Upper lobe of right lung (tissue), 1 donor: ENCODE measurements at regions not wholly inside any gene's neighbourhood (a gene's known extent, or its start where the extent isn't known, plus 50 kb on each side); places are given as distances from the start of the nearest gene placed in this dataset.

Experiments used
- ATAC-seq: fragments of 200-7000 bp; cut with Tn5 transposase; one replicate; pipeline ENCODE4 v1.9.1; 2020; ENCODE audit warnings: mild to moderate bottlenecking, moderate library complexity
- DNase-seq: peaks from one replicate; pipeline ENCODE4 v3.0.0-alpha.2; 2020
- H3K27ac ChIP-seq: fragments of 200-600 bp; one replicate; pipeline ENCODE4 v1.8.0; 2022
- H3K27me3 ChIP-seq: fragments of 200-600 bp; one replicate; pipeline ENCODE4 v1.8.0; 2022; ENCODE audit warnings: mild to moderate bottlenecking
- H3K36me3 ChIP-seq: fragments of 200-600 bp; one replicate; pipeline ENCODE4 v1.8.0; 2022
- H3K4me1 ChIP-seq: fragments of 200-600 bp; one replicate; pipeline ENCODE4 v1.8.0; 2022
- H3K4me3 ChIP-seq: fragments of 200-600 bp; one replicate; pipeline ENCODE4 v1.8.0; 2022; ENCODE audit warnings: mild to moderate bottlenecking
- H3K9me3 ChIP-seq: fragments of 200-600 bp; one replicate; pipeline ENCODE4 v1.8.0; 2022
- intact Hi-C: fragments of 100-400 bp; cut with DNase I; formaldehyde crosslinking; loops from one replicate; pipeline ENCODE4 v1.11.0; 2022
- TF ChIP-seq, protein P1 (sequence below): fragments of 200-600 bp; IDR thresholded peaks from one replicate; pipeline ENCODE4 v1.8.0; 2022; ENCODE audit warnings: antibody characterized with exemption
- donor health status: DM: no; HTN: yes; CAD: no; lungs with severe emphysema.

DNA sequence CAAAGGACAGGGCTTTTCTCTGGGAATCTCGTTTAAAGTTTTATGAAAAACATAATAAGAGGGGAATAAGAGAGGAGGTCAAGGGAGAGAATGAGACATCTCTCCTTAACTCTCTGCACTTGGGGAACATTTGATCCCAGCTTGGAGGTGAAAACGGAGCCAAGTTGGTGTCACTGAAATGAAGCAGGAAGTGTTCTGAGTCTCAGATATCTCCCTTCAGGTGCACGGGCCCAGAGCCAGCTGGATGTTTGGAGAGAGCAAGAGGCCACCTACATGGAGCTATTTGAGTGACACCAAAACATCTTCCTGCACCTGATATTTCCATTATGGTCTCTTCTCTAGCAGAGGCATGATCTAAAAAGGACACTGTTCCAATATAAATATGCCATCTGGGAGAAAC, 85.7 kb downstream of the BLID start:
- H3K36me3 ChIP-seq: no peaks in the 10 kb centered on the region
- ATAC-seq (no peak), DNase-seq (no peak)
- TF ChIP-seq, protein P1, sequence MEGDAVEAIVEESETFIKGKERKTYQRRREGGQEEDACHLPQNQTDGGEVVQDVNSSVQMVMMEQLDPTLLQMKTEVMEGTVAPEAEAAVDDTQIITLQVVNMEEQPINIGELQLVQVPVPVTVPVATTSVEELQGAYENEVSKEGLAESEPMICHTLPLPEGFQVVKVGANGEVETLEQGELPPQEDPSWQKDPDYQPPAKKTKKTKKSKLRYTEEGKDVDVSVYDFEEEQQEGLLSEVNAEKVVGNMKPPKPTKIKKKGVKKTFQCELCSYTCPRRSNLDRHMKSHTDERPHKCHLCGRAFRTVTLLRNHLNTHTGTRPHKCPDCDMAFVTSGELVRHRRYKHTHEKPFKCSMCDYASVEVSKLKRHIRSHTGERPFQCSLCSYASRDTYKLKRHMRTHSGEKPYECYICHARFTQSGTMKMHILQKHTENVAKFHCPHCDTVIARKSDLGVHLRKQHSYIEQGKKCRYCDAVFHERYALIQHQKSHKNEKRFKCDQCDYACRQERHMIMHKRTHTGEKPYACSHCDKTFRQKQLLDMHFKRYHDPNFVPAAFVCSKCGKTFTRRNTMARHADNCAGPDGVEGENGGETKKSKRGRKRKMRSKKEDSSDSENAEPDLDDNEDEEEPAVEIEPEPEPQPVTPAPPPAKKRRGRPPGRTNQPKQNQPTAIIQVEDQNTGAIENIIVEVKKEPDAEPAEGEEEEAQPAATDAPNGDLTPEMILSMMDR: no peak
- no peaks in the 10 kb centered on the region for H3K27me3 ChIP-seq
- intact Hi-C loops: no loop called here
- no peaks in the 10 kb centered on the region for H3K9me3 ChIP-seq
- no peaks in the 10 kb centered on the region for H3K4me1 ChIP-seq
- H3K4me3 ChIP-seq: no peak overlapping the region
- no peak overlapping the region for H3K27ac ChIP-seq

DNA sequence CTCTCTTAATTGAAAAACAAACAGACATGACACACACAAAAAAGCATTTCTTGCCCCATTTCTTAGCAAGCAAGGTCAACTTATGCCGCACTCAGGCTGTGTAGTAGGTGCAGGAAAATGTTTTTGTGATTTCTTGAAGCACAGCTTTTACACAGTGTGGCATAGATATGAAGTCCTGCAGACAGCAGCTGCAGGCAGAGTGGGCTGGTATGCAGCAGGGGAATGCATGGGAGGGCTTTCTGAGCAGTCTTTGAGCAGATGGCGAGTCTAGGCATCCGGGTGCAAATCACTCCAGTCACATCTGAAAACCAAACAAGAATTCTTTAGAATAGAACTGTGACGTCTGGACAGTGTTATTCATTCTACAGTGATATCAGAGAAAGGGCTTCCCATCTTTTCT, 87.5 kb downstream of the BLID start:
- ATAC-seq (no peak), DNase-seq (no peak)
- Histone ChIP-seq H3K36me3 (no peaks in the 10 kb centered on the region), H3K27ac (no peak overlapping the region), H3K4me1 (no peaks in the 10 kb centered on the region), H3K9me3 (no peaks in the 10 kb centered on the region), H3K4me3 (no peak overlapping the region), H3K27me3 (no peaks in the 10 kb centered on the region)
- TF ChIP-seq, protein P1: no peak
- intact Hi-C loops: no loop called here

DNA sequence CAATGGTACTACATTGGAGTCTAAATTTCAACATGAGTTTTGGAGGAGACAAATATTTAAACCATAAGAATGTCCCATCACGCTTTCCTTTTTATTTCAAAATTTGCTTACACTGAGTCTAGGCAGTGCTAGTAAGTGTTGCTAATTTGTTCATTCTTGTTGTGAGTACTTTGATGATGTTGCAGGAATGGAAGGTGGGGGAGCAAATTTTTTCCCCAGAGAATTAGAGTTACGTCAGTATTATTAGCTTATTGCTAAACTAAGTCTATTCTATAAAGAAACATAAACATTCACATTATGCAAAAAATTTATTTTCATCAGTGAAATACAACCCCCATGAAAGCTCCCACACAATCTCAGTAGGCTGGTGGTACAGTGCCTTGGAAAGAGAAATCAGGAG, 88.0 kb downstream of the BLID start:
- TF ChIP-seq, protein P1: no peak
- H3K27ac ChIP-seq: no peak overlapping the region
- intact Hi-C loops: no loop called here

DNA sequence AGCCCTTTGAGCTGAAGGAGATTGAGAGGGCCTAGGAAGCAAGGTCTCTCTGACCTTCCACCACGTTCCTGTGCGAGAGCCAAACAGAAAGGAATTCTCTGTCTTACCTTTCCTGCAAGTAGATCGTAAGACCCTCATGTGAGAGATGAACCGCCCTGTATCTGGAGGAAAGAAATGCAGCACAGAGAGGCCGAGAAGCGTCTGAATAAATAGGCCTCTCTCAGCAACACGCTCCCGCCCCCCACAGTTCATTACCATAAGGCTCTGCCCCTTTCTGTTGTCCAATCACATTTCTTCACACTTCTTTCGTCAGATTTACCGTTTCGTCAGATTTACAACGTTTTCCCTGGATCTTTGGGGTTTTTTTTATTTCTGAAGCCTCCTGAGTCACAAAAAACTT, 90.3 kb downstream of the BLID start:
- Histone ChIP-seq H3K4me3 (no peak overlapping the region), H3K27ac (no peak overlapping the region), H3K27me3 (no peaks in the 10 kb centered on the region), H3K36me3 (no peaks in the 10 kb centered on the region), H3K4me1 (no peaks in the 10 kb centered on the region), H3K9me3 (no peaks in the 10 kb centered on the region)
- ATAC-seq: no peak
- no peak for DNase-seq
- TF ChIP-seq, protein P1: no peak
- intact Hi-C loops: no loop called here

More for the DNA sequence above, 88.0 kb downstream of the BLID start:
- Histone ChIP-seq H3K36me3 (no peaks in the 10 kb centered on the region), H3K4me3 (no peak overlapping the region), H3K4me1 (no peaks in the 10 kb centered on the region), H3K9me3 (no peaks in the 10 kb centered on the region), H3K27me3 (no peaks in the 10 kb centered on the region)
- DNase-seq (no peak), ATAC-seq (no peak)

DNA sequence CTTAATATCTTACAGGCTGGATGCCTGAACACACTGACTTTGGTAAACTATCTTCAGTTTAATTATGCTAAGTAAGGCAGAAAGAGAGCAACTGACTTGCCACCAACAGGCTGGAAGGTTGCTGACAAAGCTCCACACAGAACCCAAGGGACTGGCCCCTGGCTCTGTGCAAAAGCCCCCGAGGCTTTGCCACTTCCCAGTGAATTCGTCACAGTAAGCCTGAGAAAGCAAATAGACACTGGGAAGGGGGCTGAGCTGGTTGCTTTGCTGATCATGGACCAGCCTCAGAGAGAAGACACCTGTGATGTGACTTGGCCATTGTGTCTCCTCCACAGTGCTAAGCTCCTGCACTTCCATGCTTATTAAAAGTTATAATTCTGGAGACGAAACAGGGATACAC, 91.7 kb downstream of the BLID start:
- TF ChIP-seq, protein P1: no peak
- no peak for DNase-seq
- no peaks in the 10 kb centered on the region for H3K4me1 ChIP-seq
- no peaks in the 10 kb centered on the region for H3K27me3 ChIP-seq
- H3K4me3 ChIP-seq: no peak overlapping the region
- H3K9me3 ChIP-seq: no peaks in the 10 kb centered on the region
- intact Hi-C loops: no loop called here
- no peak for ATAC-seq
- H3K36me3 ChIP-seq: no peaks in the 10 kb centered on the region
- H3K27ac ChIP-seq: no peak overlapping the region

DNA sequence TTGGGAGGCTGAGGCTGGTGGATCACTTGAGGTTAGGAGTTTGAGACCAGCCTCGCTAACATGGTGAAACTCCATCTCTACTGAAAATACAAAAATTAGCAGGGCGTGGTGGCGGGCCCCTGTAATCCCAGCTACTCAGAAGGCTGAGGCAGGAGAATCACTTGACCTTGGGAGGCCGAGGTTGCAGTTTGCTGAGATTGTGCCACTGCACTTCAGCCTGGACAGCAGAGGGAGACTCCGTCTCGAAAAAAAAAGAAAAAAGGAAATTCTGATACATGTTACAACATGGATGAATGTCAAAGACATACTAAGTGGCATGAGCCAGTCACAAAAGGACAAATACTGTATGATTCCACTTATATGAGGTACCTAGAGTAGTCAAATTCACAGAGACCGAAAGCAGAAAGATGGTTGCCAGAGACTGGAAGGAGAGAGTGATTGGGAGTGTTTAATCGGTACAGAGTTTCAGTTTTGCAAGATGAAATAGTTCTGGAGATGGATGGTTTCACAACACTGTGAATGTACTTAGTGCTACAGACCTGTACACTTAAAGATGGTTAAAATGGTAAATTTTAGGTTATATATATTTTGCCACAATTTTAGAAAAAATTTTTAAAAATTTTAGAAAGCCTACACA, 92.3 kb downstream of the BLID start:
- H3K27me3 ChIP-seq: no peaks in the 10 kb centered on the region
- TF ChIP-seq, protein P1: no peak
- intact Hi-C loops: no loop called here
- H3K4me3 ChIP-seq: no peak overlapping the region
- no peak overlapping the region for H3K27ac ChIP-seq
- H3K9me3 ChIP-seq: no peaks in the 10 kb centered on the region
- ATAC-seq (no peak), DNase-seq (no peak)
- H3K4me1 ChIP-seq: no peaks in the 10 kb centered on the region
- no peaks in the 10 kb centered on the region for H3K36me3 ChIP-seq
